Endothelial cell of umbilical vein (primary cell): ENCODE measurements at regions not wholly inside any gene's neighbourhood (a gene's known extent, or its start where the extent isn't known, plus 50 kb on each side); places are given as distances from the start of the nearest gene placed in this dataset.
"Not testable (repeated sequence)": the region's sequence is repeated elsewhere in the genome, so short reads cannot be mapped to it uniquely, and the experiment has no call there.

ENCODE experiments used
- BruUV-seq: library from RNA; stranded (reverse); fragments of 400-500 nt; replicated peaks from 2 replicates; lab custom pipeline; 2021; lab: Mats Ljungman, UMichigan
- CTCF ChIA-PET: fragments of 300-600, 350-600 bp; sonication (Branson Sonifier 250); formaldehyde crosslinking; loops from one replicate; lab custom pipeline; 2021; ENCODE audit warnings: antibody characterized with exemption, inconsistent platforms; lab: Charles Lee
- POLR2A ChIA-PET: fragments of 300-600, 350-600 bp; sonication (Branson Sonifier 250); formaldehyde crosslinking; loops from one replicate; lab custom pipeline; 2021; ENCODE audit warnings: antibody characterized with exemption, inconsistent platforms; lab: Charles Lee
- DNase-seq: peaks from one replicate; pipeline ENCODE4 v3.0.0-alpha.2; 2011; ENCODE audit warnings: low read depth, low spot score
- FAIRE-seq: peaks from 2 replicates; lab custom pipeline; 2011; peaks lifted over from hg19 to GRCh38; lab: Jason Lieb, UNC
- H2AFZ ChIP-seq: 2 replicates; pipeline ENCODE4 v1.6.0; 2012; ENCODE audit warnings: low read depth, low read length, control low read depth, inconsistent platforms
- H3K27ac ChIP-seq: 2 replicates; pipeline ENCODE4 v1.5.1; 2011; ENCODE audit warnings: low read depth, mild to moderate bottlenecking, control low read depth, low read length, moderate library complexity; ENCODE audit not compliant: insufficient read depth
- H3K27me3 ChIP-seq, 2 experiments: 2 replicates each; pipeline versions ENCODE4 v1.6.0 to v1.6.1; 2011; ENCODE audit warnings: low read length in 2 of 2, mixed read lengths in 1 of 2; ENCODE audit not compliant: control insufficient read depth in 2 of 2, insufficient read depth in 2 of 2
- H3K36me3 ChIP-seq, 2 experiments: 2 replicates in 1 of 2; 3 replicates in 1 of 2; pipeline ENCODE4 v1.5.1; 2011; ENCODE audit warnings: low read length in 2 of 2, mild to moderate bottlenecking in 1 of 2, moderate library complexity in 1 of 2; ENCODE audit not compliant: control insufficient read depth in 2 of 2, insufficient read depth in 2 of 2; ENCODE audit errors: extremely low read depth in 1 of 2
- H3K4me1 ChIP-seq: 3 replicates; pipeline ENCODE4 v1.5.1; 2011; ENCODE audit warnings: mild to moderate bottlenecking, low read length; ENCODE audit not compliant: control insufficient read depth, insufficient read depth; ENCODE audit errors: extremely low read depth
- H3K4me2 ChIP-seq: 2 replicates; pipeline ENCODE4 v1.6.1; 2011; ENCODE audit warnings: low read length, control low read depth, mixed read lengths; ENCODE audit not compliant: insufficient read depth
- H3K4me3 ChIP-seq, 3 experiments: fragments of 200-600 bp in 1 of 3; sonication (generic), shearing (Covaris generic) in 1 of 3; replicated peaks in 1 of 3; 2 replicates each; pipeline ENCODE4 v1.5.1; 2011 to 2016; ENCODE audit warnings: control low read depth in 3 of 3, low read length in 3 of 3, mild to moderate bottlenecking in 2 of 3, inconsistent platforms in 1 of 3, low read depth in 1 of 3, moderate library complexity in 1 of 3; ENCODE audit not compliant: insufficient read depth in 1 of 3
- H3K79me2 ChIP-seq: 2 replicates; pipeline ENCODE4 v1.6.0; 2012; ENCODE audit warnings: low read length, inconsistent platforms; ENCODE audit not compliant: control insufficient read depth, insufficient read depth
- H3K9ac ChIP-seq: replicated peaks from 2 replicates; pipeline ENCODE3; 2011; ENCODE audit warnings: low read length, control low read depth; ENCODE audit not compliant: insufficient read depth; ENCODE audit errors: extremely low read depth
- H3K9me1 ChIP-seq: replicated peaks from 3 replicates; pipeline ENCODE4 v1.6.0; 2011; ENCODE audit warnings: mild to moderate bottlenecking, low read length; ENCODE audit not compliant: control insufficient read depth, insufficient read depth; ENCODE audit errors: extremely low read depth
- H3K9me3 ChIP-seq: replicated peaks from 2 replicates; pipeline ENCODE4 v1.5.1; 2012; ENCODE audit warnings: low read length, inconsistent platforms; ENCODE audit not compliant: control insufficient read depth, insufficient read depth
- H4K20me1 ChIP-seq: replicated peaks from 2 replicates; pipeline ENCODE3; 2011; ENCODE audit warnings: mild to moderate bottlenecking, low read length; ENCODE audit not compliant: control insufficient read depth, insufficient read depth; ENCODE audit errors: extremely low read depth
- dilution Hi-C: fragments of 300-500 bp; cut with MboI; formaldehyde crosslinking; loops from one replicate; pipeline ENCODE4 v1.15.0; 2019; ENCODE audit warnings: low sequenced_read_pairs; ENCODE audit not compliant: extremely low pct_ligation_motif_present
- intact Hi-C: fragments of 100-400 bp; cut with micrococcal nuclease; formaldehyde crosslinking; loops from one replicate; pipeline ENCODE4 v1.10.0; 2022

DNA sequence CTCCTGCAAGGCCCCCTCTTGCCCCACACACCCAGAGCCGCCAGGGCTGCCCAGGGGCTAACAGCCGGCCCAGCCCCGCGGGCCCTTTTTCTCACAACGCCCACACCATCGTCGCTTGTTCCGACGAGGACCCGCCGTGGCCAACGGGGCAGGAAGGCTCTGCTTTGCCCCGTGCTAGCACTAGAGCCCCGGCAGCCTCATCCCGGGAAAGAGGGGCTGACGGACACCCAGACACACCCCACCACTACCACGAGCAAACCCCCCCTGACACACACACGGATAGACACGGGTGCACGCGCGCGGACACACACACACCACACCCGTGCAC, 443.2 kb upstream of the DEFB115 start:
- intact Hi-C loops, H3K9ac ChIP-seq, H2AFZ ChIP-seq, DNase-seq, H3K4me2 ChIP-seq, H3K27me3 ChIP-seq, CTCF ChIA-PET, H3K79me2 ChIP-seq, POLR2A ChIA-PET, dilution Hi-C loops, H3K36me3 ChIP-seq, H3K27ac ChIP-seq, FAIRE-seq, BruUV-seq, H4K20me1 ChIP-seq, H3K9me1 ChIP-seq, H3K4me1 ChIP-seq, H3K4me3 ChIP-seq: not testable (repeated sequence)
- H3K9me3 ChIP-seq: peaks cover 15% of the 10 kb centered on the region

DNA sequence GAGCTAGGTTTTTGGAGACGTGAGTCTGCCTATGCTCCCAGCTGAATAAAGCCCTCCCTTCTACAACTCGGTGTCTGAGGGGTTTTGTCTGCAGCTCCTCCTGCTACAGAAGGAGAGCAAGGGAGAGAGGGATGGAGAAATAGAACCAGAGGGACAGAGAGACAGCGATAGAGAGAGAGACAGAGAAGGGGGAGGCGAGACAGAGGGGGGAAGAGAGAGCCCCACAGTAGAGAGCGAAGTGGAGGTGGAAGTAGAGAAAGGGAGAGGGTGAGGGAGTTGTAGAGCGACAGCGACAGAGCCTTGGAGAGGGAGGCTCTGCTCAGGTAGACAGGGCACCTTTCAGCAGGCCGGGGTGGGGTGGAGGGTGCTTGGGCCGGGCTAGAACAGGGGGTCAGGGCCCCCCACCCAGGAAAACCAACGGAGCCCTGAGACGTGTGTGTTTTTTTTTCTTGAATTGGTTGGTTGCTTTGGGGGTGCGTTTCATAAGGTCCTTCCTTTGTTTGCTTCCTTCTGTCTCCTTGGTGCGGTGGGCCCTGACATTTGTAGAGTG, 442.4 kb upstream of the DEFB115 start:
- POLR2A ChIA-PET, H3K9me1 ChIP-seq, H3K27ac ChIP-seq, H3K79me2 ChIP-seq, H3K4me1 ChIP-seq, H3K4me3 ChIP-seq, H3K4me2 ChIP-seq, CTCF ChIA-PET, FAIRE-seq, H2AFZ ChIP-seq, H3K27me3 ChIP-seq, H3K36me3 ChIP-seq, DNase-seq, intact Hi-C loops, H3K9ac ChIP-seq, H4K20me1 ChIP-seq, dilution Hi-C loops, BruUV-seq: not testable (repeated sequence)
- H3K9me3 ChIP-seq: peaks cover 15% of the 10 kb centered on the region
